ENCODE measurements at regions not wholly inside any gene's neighbourhood (a gene's known extent, or its start where the extent isn't known, plus 50 kb on each side); places are given as distances from the start of the nearest gene placed in this dataset.

DNA sequence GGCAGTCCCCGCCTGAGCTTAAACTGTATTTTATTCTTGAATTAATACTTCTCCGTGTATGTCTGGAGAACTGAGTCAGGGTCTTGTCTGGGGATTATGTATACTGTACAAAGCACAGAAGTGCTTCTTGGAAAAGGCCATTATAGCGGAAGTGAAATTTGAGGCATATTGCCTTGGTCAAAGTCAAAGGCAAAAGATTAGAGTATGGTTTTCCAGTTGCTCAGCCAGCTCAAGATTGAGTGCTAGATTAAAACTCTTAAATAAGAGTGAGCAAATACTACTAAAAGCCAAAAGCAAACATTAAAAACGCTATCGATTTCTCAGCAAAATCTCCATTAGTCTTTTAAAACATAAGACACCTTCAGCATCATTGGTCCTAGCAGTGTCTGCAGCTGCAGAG is 207.7 kb upstream of the MAN1A1 start:
- CTCF ChIA-PET = no interaction called here
- TF ChIP-seq, protein P1, sequence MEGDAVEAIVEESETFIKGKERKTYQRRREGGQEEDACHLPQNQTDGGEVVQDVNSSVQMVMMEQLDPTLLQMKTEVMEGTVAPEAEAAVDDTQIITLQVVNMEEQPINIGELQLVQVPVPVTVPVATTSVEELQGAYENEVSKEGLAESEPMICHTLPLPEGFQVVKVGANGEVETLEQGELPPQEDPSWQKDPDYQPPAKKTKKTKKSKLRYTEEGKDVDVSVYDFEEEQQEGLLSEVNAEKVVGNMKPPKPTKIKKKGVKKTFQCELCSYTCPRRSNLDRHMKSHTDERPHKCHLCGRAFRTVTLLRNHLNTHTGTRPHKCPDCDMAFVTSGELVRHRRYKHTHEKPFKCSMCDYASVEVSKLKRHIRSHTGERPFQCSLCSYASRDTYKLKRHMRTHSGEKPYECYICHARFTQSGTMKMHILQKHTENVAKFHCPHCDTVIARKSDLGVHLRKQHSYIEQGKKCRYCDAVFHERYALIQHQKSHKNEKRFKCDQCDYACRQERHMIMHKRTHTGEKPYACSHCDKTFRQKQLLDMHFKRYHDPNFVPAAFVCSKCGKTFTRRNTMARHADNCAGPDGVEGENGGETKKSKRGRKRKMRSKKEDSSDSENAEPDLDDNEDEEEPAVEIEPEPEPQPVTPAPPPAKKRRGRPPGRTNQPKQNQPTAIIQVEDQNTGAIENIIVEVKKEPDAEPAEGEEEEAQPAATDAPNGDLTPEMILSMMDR (IDR thresholded peaks at IDR 0.05; ENCODE audit: insufficient read depth, low read length, missing control alignments) = no peak
- POLR2A ChIA-PET = no interaction called here
- DNase-seq (ENCODE audit: low read depth, low spot score) = no peak
- no peak overlapping the region for H3K4me3 ChIP-seq (ENCODE audit: low read depth, low read length)

DNA sequence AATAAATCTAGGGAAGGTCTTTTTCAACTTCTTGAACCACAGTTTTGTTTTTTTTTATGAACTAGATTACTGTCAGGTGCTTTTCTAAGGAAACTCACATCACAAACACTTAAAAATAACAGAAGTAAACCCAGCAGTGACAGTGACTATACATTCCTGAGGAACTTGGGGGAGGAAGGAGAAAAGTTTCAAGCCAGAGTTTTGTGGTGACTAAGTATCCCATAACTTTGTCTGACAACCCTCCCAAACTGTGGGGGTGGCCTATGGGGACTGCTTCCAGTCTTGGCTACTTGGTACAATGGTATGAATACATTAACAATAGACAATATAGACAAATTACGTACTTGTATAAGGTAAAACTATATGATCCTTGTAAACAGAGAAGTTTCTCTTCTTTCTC is 202.5 kb upstream of the MAN1A1 start:
- CTCF ChIA-PET = no interaction called here
- TF ChIP-seq, protein P1 (IDR thresholded peaks at IDR 0.05; ENCODE audit: insufficient read depth, low read length, missing control alignments) = no peak
- DNase-seq (ENCODE audit: low read depth, low spot score) = no peak
- POLR2A ChIA-PET = no interaction called here
- no peak overlapping the region for H3K4me3 ChIP-seq (ENCODE audit: low read depth, low read length)

DNA sequence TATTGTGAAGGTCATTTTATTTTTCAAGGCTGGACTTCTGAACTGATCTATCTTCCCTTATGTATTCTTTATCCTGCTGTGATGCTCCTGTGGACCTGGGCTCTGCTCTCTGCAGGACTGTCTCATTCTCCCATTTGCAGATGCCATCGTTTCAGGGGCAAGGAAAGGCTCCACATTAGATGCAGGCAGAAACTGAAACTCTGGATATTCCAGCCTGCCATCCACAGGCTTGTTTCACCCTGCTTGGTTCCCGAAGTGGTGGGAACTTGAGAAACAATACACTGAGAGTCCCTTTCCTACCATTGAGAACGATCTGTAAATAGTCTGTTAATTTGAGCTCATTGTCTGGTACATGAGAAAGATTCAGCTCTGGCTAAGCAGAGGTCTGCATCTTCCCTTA is 197.5 kb upstream of the MAN1A1 start:
- CTCF ChIA-PET = no interaction called here

DNA sequence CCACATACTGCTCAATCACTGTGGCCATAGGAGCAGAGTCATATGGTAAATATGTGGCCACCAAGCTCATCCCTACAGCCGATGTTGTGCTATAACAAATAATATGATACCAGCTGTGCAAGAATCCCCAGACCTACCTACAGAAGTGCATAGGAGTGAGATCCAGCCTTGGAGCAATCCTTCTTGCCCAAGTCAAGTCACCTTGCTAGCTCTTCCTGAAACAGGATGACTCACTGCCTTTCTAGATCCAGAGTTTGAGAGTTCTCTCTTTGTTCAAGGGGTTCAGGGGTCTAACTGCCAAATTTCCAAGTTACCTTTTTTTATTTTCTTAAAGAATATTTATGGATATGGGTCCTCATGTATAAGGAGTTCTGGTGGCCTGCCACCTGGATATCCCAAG is 195.7 kb upstream of the MAN1A1 start:
- POLR2A ChIA-PET = interaction anchor here (0.6 kb wide), 1 partner anchor 283 kb away, joined by 3 read pairs; no protein-coding TSS in a partner anchor
- no peak for DNase-seq (ENCODE audit: low read depth, low spot score)
- H3K4me3 ChIP-seq (ENCODE audit: low read depth, low read length) = no peak overlapping the region

More for the DNA sequence above, 197.5 kb upstream of the MAN1A1 start:
- POLR2A ChIA-PET = no interaction called here
- TF ChIP-seq, protein P1 (IDR thresholded peaks at IDR 0.05; ENCODE audit: insufficient read depth, low read length, missing control alignments) = no peak
- no peak for DNase-seq (ENCODE audit: low read depth, low spot score)
- no peak overlapping the region for H3K4me3 ChIP-seq (ENCODE audit: low read depth, low read length)

DNA sequence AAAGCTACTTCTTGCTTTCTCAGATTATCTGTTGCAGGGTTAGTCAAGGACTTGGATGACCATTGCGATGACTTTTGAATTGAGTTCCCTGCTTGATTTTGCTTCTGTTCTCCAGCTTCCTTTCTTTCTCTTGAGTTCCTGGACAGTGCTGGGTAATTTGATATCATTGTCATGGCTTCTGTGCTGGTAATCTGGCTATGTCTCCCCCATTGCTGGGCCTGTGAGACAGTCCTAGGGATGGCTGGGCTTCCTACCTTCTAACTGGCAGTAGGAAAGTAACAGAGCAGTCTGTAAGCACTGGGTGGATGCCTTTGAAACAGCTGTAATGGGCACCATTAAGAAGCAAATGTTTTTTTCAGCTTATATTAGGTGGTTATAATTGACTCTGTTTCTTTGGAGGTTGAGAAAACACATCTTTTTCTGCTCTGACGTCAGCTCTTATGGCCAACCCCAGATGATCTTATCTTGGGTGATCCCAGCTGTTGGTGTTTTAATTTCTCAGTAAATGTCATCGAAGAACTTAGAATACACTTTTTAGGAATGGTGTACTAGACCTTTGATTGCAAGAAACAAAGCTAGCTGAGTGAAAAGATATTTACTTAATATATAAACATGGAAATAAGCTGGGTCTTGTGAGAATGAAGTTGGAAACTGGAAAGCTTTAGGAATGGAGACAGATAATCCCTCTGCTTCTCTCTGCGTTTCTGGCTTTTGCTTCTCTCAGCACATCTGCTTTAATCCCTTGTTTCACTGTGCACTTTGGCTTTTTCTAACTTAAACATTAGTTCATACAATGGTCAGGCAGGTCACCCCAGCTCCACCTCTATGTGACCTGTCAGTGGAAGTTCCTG is 195.0 kb upstream of the MAN1A1 start:
- no peak overlapping the region for H3K4me3 ChIP-seq (ENCODE audit: low read depth, low read length)
- ChIA-PET CTCF (no interaction called here), POLR2A (interaction anchor here (0.6 kb wide), 1 partner anchor 283 kb away, joined by 3 read pairs; no protein-coding TSS in a partner anchor)
- TF ChIP-seq, protein P1 (IDR thresholded peaks at IDR 0.05; ENCODE audit: insufficient read depth, low read length, missing control alignments) = no peak
- DNase-seq (ENCODE audit: low read depth, low spot score) = no peak

More for the DNA sequence above, 195.7 kb upstream of the MAN1A1 start:
- CTCF ChIA-PET = no interaction called here
- TF ChIP-seq, protein P1 (IDR thresholded peaks at IDR 0.05; ENCODE audit: insufficient read depth, low read length, missing control alignments) = no peak

DNA sequence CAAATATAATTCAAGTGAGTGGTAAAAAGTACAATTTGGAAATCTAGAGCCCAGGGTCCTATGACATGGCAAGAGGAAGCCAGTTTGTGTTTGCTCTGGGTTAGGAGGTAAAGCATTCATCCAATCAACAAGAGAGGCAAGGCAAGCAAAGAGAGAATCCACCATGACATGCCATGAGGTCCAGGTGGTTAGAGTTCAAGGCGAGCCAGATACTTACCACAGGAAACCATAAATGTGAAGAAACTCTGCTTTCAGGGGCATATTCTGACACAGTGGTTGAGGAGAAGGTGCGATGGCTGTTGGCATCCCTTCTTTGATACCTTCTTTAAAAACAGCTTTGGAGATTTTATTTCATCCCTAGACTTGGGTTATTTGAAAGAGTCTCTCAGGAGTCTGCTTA is 193.8 kb upstream of the MAN1A1 start:
- ChIA-PET CTCF (no interaction called here), POLR2A (no interaction called here)
- no peak overlapping the region for H3K4me3 ChIP-seq (ENCODE audit: low read depth, low read length)
- DNase-seq (ENCODE audit: low read depth, low spot score) = no peak
- TF ChIP-seq, protein P1 (IDR thresholded peaks at IDR 0.05; ENCODE audit: insufficient read depth, low read length, missing control alignments) = no peak

Measured in AG04449 (cell line).